DOHH2 (cell line): ENCODE measurements at regions not wholly inside any gene's neighbourhood (a gene's known extent, or its start where the extent isn't known, plus 50 kb on each side); places are given as distances from the start of the nearest gene placed in this dataset.

Experiments
- CTCF ChIP-seq: fragments of 200-600 bp; sonication (generic); IDR thresholded peaks from one replicate; pipeline ENCODE4 v1.5.1; 2014; ENCODE audit warnings: antibody characterized with exemption, mild to moderate bottlenecking, low read depth, low read length; ENCODE audit not compliant: poor library complexity, severe bottlenecking
- EZH2phosphoT487 ChIP-seq: fragments of 200-600 bp; sonication (generic); IDR thresholded peaks from 2 replicates; pipeline ENCODE4 v1.6.1; 2017; ENCODE audit warnings: borderline replicate concordance, mild to moderate bottlenecking, antibody characterized with exemption, low read length, moderate library complexity, mixed read lengths

- TF ChIP-seq CTCF (no peak), EZH2phosphoT487 (no peak)
Observed at GRCh38 chr3:18898911-18899310, 249.4 kb upstream of the KCNH8 start.
